Skin epidermis (tissue), 12 donors: ENCODE measurements at regions not wholly inside any gene's neighbourhood (a gene's known extent, or its start where the extent isn't known, plus 50 kb on each side); places are given as distances from the start of the nearest gene placed in this dataset.
A peak's percentile ranks its signal among the peaks of the same experiment; 100 is the strongest.

Experiments
- H3K27ac ChIP-seq, 21 experiments: fragments of 200-600 bp; sonication (generic) in 11 of 21; one replicate each; pipeline ENCODE4 v1.5.0; 2020; ENCODE audit warnings: mild to moderate bottlenecking in 3 of 21, inconsistent platforms in 2 of 21, moderate library complexity in 2 of 21
- H3K4me3 ChIP-seq, 7 experiments: fragments of 200-600 bp; sonication (generic) in 2 of 7; one replicate each; pipeline ENCODE4 v1.5.0; 2020; ENCODE audit warnings: inconsistent platforms in 2 of 7, mild to moderate bottlenecking in 2 of 7, moderate library complexity in 1 of 7

GRCh38 chr3:29079358-29079757, 201.5 kb upstream of the RBMS3 start:
- Histone ChIP-seq H3K4me3 (no peak overlapping the region), H3K27ac (no peak overlapping the region)

DNA sequence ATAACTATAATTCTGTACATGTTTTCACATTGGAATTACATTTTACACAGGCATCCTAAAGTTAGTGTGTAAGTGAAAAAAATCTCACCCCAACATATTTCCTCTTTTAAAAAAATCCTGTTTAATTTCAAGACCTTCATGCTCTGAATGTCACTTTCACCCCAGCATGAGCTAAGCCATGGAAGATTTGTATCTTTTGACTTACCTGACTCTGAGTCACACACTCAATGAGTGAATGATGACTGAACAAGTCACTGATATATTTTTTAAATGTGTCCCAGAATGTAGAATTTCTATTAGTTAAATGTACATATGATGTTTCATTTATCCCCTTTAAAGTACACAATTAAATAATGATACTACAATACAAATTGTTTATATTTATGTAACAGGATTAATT, 199.9 kb upstream of the RBMS3 start:
- H3K27ac ChIP-seq, result no peak overlapping the region
- H3K4me3 ChIP-seq, result no peak overlapping the region

GRCh38 chr3:29083081-29083480, 197.8 kb upstream of the RBMS3 start:
- H3K4me3 ChIP-seq, result no peak overlapping the region
- H3K27ac ChIP-seq, result no peak overlapping the region

GRCh38 chr3:29083676-29084075, 197.2 kb upstream of the RBMS3 start:
- Histone ChIP-seq H3K4me3 (no peak overlapping the region), H3K27ac (no peak overlapping the region)

GRCh38 chr3:29088579-29088978, 192.3 kb upstream of the RBMS3 start:
- Histone ChIP-seq H3K27ac (no peak overlapping the region), H3K4me3 (no peak overlapping the region)

DNA sequence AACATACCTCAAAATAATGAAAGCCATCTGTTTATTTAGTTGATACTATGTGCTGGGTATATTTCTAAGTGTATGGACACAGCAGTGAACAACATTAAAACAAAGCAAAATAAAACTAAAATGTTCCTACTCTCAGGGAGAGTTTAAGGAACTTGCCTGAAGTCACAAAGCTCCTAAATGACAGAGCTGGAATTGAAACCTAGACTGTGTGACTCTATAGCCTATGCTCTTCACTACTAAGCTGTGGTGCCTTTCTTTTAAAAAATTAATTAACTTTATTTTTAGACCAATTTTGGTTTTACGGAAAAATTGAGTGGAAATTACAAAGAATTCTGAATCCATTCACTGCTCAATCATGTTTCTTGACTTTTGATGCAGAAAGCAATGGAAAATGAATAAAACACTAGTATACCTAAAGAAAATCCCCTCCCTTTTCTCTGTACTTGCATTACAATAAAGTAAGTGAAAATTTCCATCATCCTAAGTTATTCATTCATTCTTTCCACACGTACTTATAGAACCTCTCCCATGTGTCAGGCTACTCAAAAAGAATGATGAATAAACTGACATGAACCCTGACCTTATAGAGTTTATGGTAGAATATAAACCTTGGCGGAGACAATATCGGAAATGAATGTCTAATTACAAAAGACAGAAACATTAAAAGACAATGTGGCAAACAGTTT, 189.8 kb upstream of the RBMS3 start:
- Histone ChIP-seq H3K4me3 (no peak overlapping the region), H3K27ac (no peak overlapping the region)

- Histone ChIP-seq H3K27ac (no peak overlapping the region), H3K4me3 (no peak overlapping the region)
These were observed 189.2 kb upstream of the RBMS3 start for GRCh38 chr3:29091599-29092189.

DNA sequence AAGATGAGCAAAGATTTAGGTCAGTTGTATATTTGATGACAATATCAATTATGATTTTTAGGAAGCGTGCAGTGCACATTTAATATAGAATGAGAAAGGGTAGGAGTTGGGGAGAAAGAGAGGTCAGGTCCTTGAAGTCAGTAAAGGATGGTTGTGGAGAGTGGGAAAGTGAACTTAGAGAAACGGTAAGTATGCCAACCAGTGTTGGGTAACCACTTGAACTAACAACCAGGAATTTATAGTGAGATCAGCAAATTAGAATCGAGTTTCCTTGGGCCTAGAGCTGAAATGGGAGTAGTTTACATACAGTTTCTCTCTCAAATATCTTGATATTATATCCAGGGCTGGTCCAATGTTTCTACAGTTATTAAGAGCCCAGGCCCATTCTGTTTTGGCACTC, 188.5 kb upstream of the RBMS3 start:
- H3K4me3 ChIP-seq, result no peak overlapping the region
- no peak overlapping the region for H3K27ac ChIP-seq

GRCh38 chr3:29099296-29099695, 181.6 kb upstream of the RBMS3 start:
- no peak overlapping the region for H3K4me3 ChIP-seq

GRCh38 chr3:29099775-29100174, 181.1 kb upstream of the RBMS3 start:
- Histone ChIP-seq H3K4me3 (no peak overlapping the region), H3K27ac (no peak overlapping the region)

More at GRCh38 chr3:29099296-29099695, 181.6 kb upstream of the RBMS3 start:
- H3K27ac ChIP-seq, result no peak overlapping the region

GRCh38 chr3:29100292-29100691, 180.6 kb upstream of the RBMS3 start:
- Histone ChIP-seq H3K4me3 (no peak overlapping the region), H3K27ac (no peak overlapping the region)

- Histone ChIP-seq H3K27ac (no peak overlapping the region), H3K4me3 (no peak overlapping the region)
These were observed 152.9 kb upstream of the RBMS3 start for GRCh38 chr3:29128001-29128400.

GRCh38 chr3:29137601-29138000, 143.3 kb upstream of the RBMS3 start:
- no peak overlapping the region for H3K27ac ChIP-seq
- H3K4me3 ChIP-seq, result no peak overlapping the region

DNA sequence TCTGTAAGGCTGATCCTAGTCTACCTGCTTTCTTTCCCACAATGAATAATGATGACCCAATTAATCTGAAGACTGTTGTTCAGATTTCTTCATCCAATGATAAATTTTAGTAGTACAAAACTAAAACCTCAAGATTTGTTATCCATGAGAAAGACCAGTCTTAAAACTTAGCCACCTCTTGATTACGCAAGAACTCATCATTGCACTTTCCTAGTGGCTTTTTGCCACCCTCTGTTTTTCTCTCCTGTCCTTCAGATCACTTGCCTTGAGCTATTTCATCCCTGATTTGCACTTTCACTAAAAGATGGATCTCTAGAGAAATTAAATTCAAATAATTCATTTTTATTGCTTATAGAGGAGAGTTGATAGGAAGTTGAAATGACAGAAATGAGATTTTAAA, 142.7 kb upstream of the RBMS3 start:
- Histone ChIP-seq H3K4me3 (no peak overlapping the region), H3K27ac (no peak overlapping the region)

DNA sequence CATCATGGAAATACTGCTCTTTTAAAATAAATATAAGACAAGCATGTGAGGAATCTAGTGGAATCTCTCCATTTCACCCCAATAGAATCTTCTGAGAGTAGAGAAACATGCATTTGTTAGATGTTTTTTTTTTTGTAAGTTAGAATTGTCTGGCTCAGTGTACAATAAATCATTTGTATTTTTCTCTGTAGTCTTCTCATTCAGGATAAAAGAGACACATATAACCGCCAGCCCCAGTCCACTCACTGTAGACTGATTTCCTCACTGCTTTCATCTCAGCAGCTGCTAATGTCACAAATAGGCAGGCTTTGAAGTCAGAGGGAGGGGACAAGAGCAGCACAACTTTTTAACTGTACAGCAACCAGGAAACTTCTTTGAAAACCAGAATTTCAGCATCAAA, 140.2 kb upstream of the RBMS3 start:
- no peak overlapping the region for H3K4me3 ChIP-seq

GRCh38 chr3:29141197-29141917, 139.5 kb upstream of the RBMS3 start:
- Histone ChIP-seq H3K27ac (peak overlapping the region in 11 of 21 experiments; percentile 11 to 67 (median 43)), H3K4me3 (no peak overlapping the region)

More for the DNA sequence above, 140.2 kb upstream of the RBMS3 start:
- H3K27ac ChIP-seq, result peak overlapping the region in 9 of 21 experiments; percentile 11 to 67 (median 43)

DNA sequence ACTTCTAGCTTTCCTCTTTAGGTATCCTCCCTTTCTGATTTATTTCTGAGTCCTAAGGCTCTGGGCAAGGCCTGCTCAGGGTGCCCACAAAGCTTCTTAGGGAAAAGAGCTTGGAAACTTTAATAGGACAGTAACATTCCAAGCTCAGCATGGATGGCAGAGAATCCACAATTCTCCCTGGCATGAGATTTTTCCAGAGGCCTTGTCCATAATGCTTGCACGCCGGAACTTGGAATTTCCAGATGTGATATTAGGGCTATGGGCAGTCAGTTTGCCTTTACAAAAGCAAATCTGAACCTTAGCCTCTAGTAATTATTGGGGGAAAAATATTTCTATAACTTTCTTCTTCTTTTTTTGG, 139.0 kb upstream of the RBMS3 start:
- H3K27ac ChIP-seq, result peak overlapping the region in 11 of 21 experiments; percentile 11 to 64 (median 41)
- H3K4me3 ChIP-seq, result no peak overlapping the region

GRCh38 chr3:29143151-29143550, 137.7 kb upstream of the RBMS3 start:
- H3K27ac ChIP-seq, result no peak overlapping the region

GRCh38 chr3:29144361-29144760, 136.5 kb upstream of the RBMS3 start:
- Histone ChIP-seq H3K4me3 (no peak overlapping the region), H3K27ac (no peak overlapping the region)

More at GRCh38 chr3:29143151-29143550, 137.7 kb upstream of the RBMS3 start:
- no peak overlapping the region for H3K4me3 ChIP-seq

GRCh38 chr3:29144807-29145206, 136.1 kb upstream of the RBMS3 start:
- Histone ChIP-seq H3K27ac (no peak overlapping the region), H3K4me3 (no peak overlapping the region)

- no peak overlapping the region for H3K4me3 ChIP-seq
- H3K27ac ChIP-seq, result no peak overlapping the region
These were observed 135.5 kb upstream of the RBMS3 start for GRCh38 chr3:29145360-29145759.
